Glutamatergic neuron (in vitro differentiated cells): ENCODE measurements at regions not wholly inside any gene's neighbourhood (a gene's known extent, or its start where the extent isn't known, plus 50 kb on each side); places are given as distances from the start of the nearest gene placed in this dataset.
A peak's percentile ranks its signal among the peaks of the same experiment; 100 is the strongest.

Experiments used
- DNase-seq: peaks from one replicate; pipeline ENCODE4 v3.0.0; 2022
- H3K27ac Mint-ChIP-seq: one replicate; pipeline ENCODE4 v1.8.0; 2020; ENCODE audit warnings: mild to moderate bottlenecking, mixed read lengths, inconsistent platforms; ENCODE audit not compliant: unreplicated experiment
- H3K27me3 Mint-ChIP-seq: one replicate; pipeline ENCODE4 v1.8.0; 2020; ENCODE audit warnings: mild to moderate bottlenecking, moderate library complexity, mixed read lengths, inconsistent platforms; ENCODE audit not compliant: unreplicated experiment
- H3K36me3 Mint-ChIP-seq: one replicate; pipeline ENCODE4 v1.8.0; 2020; ENCODE audit warnings: mild to moderate bottlenecking, mixed read lengths, inconsistent platforms; ENCODE audit not compliant: unreplicated experiment
- H3K4me1 Mint-ChIP-seq: one replicate; pipeline ENCODE4 v1.8.0; 2020; ENCODE audit warnings: mild to moderate bottlenecking, low read depth, mixed read lengths, inconsistent platforms; ENCODE audit not compliant: unreplicated experiment
- H3K4me3 Mint-ChIP-seq: one replicate; pipeline ENCODE4 v1.8.0; 2020; ENCODE audit warnings: mild to moderate bottlenecking, mixed read lengths, inconsistent platforms; ENCODE audit not compliant: unreplicated experiment
- H3K9me3 Mint-ChIP-seq: one replicate; pipeline ENCODE4 v1.8.0; 2020; ENCODE audit warnings: mild to moderate bottlenecking, moderate library complexity, mixed read lengths, inconsistent platforms; ENCODE audit not compliant: unreplicated experiment
- TF ChIP-seq, protein P1 (sequence below): fragments of 200-600 bp; sonication (generic); IDR thresholded peaks from one replicate; pipeline ENCODE4 v1.5.0; 2021; ENCODE audit not compliant: partially characterized antibody, unreplicated experiment

GRCh38 chr5:164345853-164346252 is 840.4 kb downstream of the MAT2B start:
- TF ChIP-seq, protein P1, sequence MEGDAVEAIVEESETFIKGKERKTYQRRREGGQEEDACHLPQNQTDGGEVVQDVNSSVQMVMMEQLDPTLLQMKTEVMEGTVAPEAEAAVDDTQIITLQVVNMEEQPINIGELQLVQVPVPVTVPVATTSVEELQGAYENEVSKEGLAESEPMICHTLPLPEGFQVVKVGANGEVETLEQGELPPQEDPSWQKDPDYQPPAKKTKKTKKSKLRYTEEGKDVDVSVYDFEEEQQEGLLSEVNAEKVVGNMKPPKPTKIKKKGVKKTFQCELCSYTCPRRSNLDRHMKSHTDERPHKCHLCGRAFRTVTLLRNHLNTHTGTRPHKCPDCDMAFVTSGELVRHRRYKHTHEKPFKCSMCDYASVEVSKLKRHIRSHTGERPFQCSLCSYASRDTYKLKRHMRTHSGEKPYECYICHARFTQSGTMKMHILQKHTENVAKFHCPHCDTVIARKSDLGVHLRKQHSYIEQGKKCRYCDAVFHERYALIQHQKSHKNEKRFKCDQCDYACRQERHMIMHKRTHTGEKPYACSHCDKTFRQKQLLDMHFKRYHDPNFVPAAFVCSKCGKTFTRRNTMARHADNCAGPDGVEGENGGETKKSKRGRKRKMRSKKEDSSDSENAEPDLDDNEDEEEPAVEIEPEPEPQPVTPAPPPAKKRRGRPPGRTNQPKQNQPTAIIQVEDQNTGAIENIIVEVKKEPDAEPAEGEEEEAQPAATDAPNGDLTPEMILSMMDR = no peak
- Mint-ChIP-seq H3K4me1 (peaks cover 19% of the 10 kb centered on the region), H3K36me3 (no peaks in the 10 kb centered on the region), H3K9me3 (peaks cover 2% of the 10 kb centered on the region), H3K27me3 (no peaks in the 10 kb centered on the region), H3K4me3 (no peak overlapping the region), H3K27ac (no peak overlapping the region)
- DNase-seq = no peak

DNA sequence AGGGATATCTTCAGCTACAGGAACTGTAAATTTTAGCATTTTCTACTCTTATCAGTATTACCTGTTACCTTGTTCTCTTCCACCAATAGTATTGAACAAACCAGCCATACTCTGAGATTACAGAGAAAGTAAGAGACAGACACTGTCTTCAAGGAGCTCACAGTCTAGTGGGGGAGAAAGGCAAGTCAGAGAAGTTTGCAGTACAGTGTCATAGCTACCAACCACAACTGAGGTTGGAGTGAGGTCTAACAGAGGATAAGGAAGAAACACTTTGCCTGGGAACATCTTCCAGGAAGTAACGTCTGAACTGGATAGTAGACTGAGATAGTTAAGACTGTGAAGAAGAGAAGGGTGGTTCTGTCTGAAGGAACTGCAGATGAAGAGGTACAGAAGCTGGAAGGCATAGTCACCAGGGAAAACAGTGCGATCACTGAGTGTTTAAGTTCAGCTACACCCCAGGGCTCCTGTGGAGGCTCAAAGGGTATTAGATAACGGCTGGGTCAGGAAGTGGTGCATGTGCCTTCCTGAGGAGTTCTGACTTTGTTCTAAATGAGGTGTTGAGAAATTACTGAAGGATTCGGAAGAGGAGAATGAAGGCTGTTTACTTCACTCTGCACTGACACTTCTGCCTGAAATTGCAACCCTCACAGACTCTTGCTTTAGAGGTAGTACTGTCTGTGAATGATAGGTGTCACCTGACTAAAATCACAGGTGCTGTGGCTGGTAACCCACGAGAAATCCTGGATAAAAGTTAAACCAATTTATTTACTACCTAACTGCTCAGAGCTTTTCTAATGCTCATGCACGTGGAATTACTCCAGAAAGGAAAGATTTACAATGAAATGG is 841.6 kb downstream of the MAT2B start:
- Mint-ChIP-seq H3K9me3 (peaks cover 2% of the 10 kb centered on the region), H3K4me3 (no peak overlapping the region), H3K4me1 (peaks cover 29% of the 10 kb centered on the region), H3K27ac (no peak overlapping the region), H3K27me3 (no peaks in the 10 kb centered on the region), H3K36me3 (no peaks in the 10 kb centered on the region)
- TF ChIP-seq, protein P1 = no peak
- DNase-seq = no peak

DNA sequence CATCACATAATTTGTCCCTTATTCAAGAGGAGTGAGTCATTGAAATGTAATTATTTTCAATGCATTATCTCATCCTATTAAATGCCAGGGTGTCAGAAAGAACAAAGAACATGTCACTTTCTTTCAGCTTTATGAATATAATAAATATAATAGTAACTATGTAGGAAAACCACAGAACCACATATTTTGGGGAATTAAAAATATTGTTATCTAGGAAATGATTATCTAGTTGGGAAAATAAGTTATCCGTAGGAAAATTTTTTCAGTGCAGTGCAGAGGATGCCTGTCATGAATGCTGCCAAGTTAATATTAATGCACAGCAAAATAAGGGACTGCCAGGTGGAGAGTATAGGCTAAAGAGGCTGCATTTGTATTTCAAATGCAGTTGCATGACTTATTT is 844.8 kb downstream of the MAT2B start:
- H3K36me3 Mint-ChIP-seq = no peaks in the 10 kb centered on the region
- peaks cover 51% of the 10 kb centered on the region for H3K4me1 Mint-ChIP-seq
- TF ChIP-seq, protein P1 = no peak
- DNase-seq = no peak
- peak overlapping the region; percentile 32 for H3K4me3 Mint-ChIP-seq
- H3K27ac Mint-ChIP-seq = peak overlapping the region; percentile 50
- no peaks in the 10 kb centered on the region for H3K27me3 Mint-ChIP-seq
- peaks cover 2% of the 10 kb centered on the region for H3K9me3 Mint-ChIP-seq

GRCh38 chr5:164351245-164351834 is 845.9 kb downstream of the MAT2B start:
- Mint-ChIP-seq H3K4me3 (no peak overlapping the region), H3K9me3 (peaks cover 2% of the 10 kb centered on the region), H3K4me1 (peaks cover 51% of the 10 kb centered on the region), H3K27me3 (no peaks in the 10 kb centered on the region), H3K27ac (peak overlapping the region; percentile 56), H3K36me3 (no peaks in the 10 kb centered on the region)
- no peak for DNase-seq
- TF ChIP-seq, protein P1 = no peak

- DNase-seq = no peak
- Mint-ChIP-seq H3K9me3 (peaks cover 2% of the 10 kb centered on the region), H3K4me3 (peak overlapping the region; percentile 60), H3K27me3 (no peaks in the 10 kb centered on the region), H3K4me1 (peaks cover 52% of the 10 kb centered on the region), H3K36me3 (no peaks in the 10 kb centered on the region), H3K27ac (no peak overlapping the region)
- TF ChIP-seq, protein P1 = no peak
These were observed 847.3 kb downstream of the MAT2B start for GRCh38 chr5:164352695-164353094.
